HG03342 (cell line): ENCODE measurements at regions not wholly inside any gene's neighbourhood (a gene's known extent, or its start where the extent isn't known, plus 50 kb on each side); places are given as distances from the start of the nearest gene placed in this dataset.

ENCODE experiments used
- ATAC-seq: cut with Tn5 transposase; IDR thresholded peaks from one replicate; pipeline ENCODE4 v1.9.1; 2021; ENCODE audit warnings: mild to moderate bottlenecking, moderate library complexity; ENCODE audit not compliant: unreplicated experiment

GRCh38 chr5:66540078-66540477 lies 56.1 kb upstream of the MAST4 start:
- ATAC-seq: no peak

GRCh38 chr5:66542711-66543110 lies 53.5 kb upstream of the MAST4 start:
- ATAC-seq: no peak
